ENCODE measurements at regions not wholly inside any gene's neighbourhood (a gene's known extent, or its start where the extent isn't known, plus 50 kb on each side); places are given as distances from the start of the nearest gene placed in this dataset.
A peak's percentile ranks its signal among the peaks of the same experiment; 100 is the strongest.

- no peak overlapping the region for H3K4me3 Mint-ChIP-seq
- no peaks in the 10 kb centered on the region for H3K27me3 Mint-ChIP-seq
- no peak overlapping the region for H3K27ac Mint-ChIP-seq
- peaks cover 2% of the 10 kb centered on the region for H3K4me1 Mint-ChIP-seq
- H3K9me3 Mint-ChIP-seq, result peaks cover 8% of the 10 kb centered on the region
- no peaks in the 10 kb centered on the region for H3K36me3 Mint-ChIP-seq
These were observed 236.4 kb downstream of the CASP12 start for GRCh38 chr11:104661901-104662300.

- no peak overlapping the region for H3K27ac Mint-ChIP-seq
- peaks cover 4% of the 10 kb centered on the region for H3K4me1 Mint-ChIP-seq
- H3K9me3 Mint-ChIP-seq, result peaks cover 8% of the 10 kb centered on the region
- H3K4me3 Mint-ChIP-seq, result no peak overlapping the region
- no peaks in the 10 kb centered on the region for H3K27me3 Mint-ChIP-seq
- H3K36me3 Mint-ChIP-seq, result no peaks in the 10 kb centered on the region
These were observed 236.8 kb downstream of the CASP12 start for GRCh38 chr11:104661471-104661870.

DNA sequence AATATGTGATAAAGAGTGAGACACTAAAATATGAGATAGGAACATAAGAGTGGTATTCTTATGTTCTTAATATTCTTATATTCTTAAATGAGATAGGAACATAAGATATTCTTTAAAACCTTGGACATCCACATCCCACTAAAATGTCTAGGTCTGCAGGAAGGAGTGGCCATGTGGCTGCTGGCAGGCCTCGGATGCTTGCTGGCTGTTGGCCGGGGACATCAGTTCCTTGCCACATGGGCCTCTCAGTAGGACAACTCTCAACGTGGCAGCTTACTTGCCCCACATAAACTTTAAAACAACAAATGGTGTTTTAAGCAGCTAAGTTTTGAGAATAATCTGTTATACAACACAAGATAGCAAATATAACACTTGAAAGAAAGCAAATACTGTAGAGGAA, 240.1 kb downstream of the CASP12 start:
- H3K4me3 Mint-ChIP-seq, result no peak overlapping the region
- H3K4me1 Mint-ChIP-seq, result peaks cover 5% of the 10 kb centered on the region
- no peaks in the 10 kb centered on the region for H3K27me3 Mint-ChIP-seq
- H3K27ac Mint-ChIP-seq, result no peak overlapping the region
- H3K9me3 Mint-ChIP-seq, result peaks cover 8% of the 10 kb centered on the region
- no peaks in the 10 kb centered on the region for H3K36me3 Mint-ChIP-seq

- Mint-ChIP-seq H3K4me1 (peaks cover 10% of the 10 kb centered on the region), H3K4me3 (no peak overlapping the region), H3K36me3 (no peaks in the 10 kb centered on the region), H3K27ac (no peak overlapping the region), H3K27me3 (no peaks in the 10 kb centered on the region), H3K9me3 (peaks cover 8% of the 10 kb centered on the region)
These were observed 241.2 kb downstream of the CASP12 start for GRCh38 chr11:104657083-104657482.

DNA sequence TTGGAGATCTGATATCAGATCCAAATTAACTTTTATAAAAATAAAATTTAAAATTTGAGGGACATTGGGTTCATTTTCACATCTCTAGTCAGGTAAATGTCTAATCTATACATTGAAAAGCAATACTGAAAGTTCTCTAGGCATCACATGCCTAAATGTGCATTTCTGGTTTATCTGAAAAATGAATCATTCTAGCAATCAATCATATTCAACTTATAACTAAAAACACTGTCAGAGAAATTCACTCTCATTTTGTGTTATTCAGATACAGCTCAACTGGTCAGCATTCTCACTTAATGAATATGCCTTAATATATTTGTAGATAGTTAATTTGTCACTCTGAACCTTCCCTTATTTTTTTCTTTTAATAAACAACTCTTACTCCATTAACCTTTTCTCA, 243.2 kb downstream of the CASP12 start:
- H3K27ac Mint-ChIP-seq, result no peak overlapping the region
- H3K27me3 Mint-ChIP-seq, result no peaks in the 10 kb centered on the region
- H3K36me3 Mint-ChIP-seq, result no peaks in the 10 kb centered on the region
- H3K9me3 Mint-ChIP-seq, result peaks cover 6% of the 10 kb centered on the region
- peaks cover 10% of the 10 kb centered on the region for H3K4me1 Mint-ChIP-seq
- H3K4me3 Mint-ChIP-seq, result no peak overlapping the region

GRCh38 chr11:104654181-104654813, 244.0 kb downstream of the CASP12 start:
- H3K4me3 Mint-ChIP-seq, result no peak overlapping the region
- no peaks in the 10 kb centered on the region for H3K27me3 Mint-ChIP-seq
- peaks cover 5% of the 10 kb centered on the region for H3K9me3 Mint-ChIP-seq
- H3K27ac Mint-ChIP-seq, result no peak overlapping the region
- no peaks in the 10 kb centered on the region for H3K36me3 Mint-ChIP-seq
- H3K4me1 Mint-ChIP-seq, result peaks cover 10% of the 10 kb centered on the region

GRCh38 chr11:104653407-104653806, 244.9 kb downstream of the CASP12 start:
- peaks cover 5% of the 10 kb centered on the region for H3K9me3 Mint-ChIP-seq
- no peak overlapping the region for H3K4me3 Mint-ChIP-seq
- no peaks in the 10 kb centered on the region for H3K27me3 Mint-ChIP-seq
- H3K27ac Mint-ChIP-seq, result no peak overlapping the region
- peaks cover 13% of the 10 kb centered on the region for H3K4me1 Mint-ChIP-seq
- H3K36me3 Mint-ChIP-seq, result no peaks in the 10 kb centered on the region

DNA sequence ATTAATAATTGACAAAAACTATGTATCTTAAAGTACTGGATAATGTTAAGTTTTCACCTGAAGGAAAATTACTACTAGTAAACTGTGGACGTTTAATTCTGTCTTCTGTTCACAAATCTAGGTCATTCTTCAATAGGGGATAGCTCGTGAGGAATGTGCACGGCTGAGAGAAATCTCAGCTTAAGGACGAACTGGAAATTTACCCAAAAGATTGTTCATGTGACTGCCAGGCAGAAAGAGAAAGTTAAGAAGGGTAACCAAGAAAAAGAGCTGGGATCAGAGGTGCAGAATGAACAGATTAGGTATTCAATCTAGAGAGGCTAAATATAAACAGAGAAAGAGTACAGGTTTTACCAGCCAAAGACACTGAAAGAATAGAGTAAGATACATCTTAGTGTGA, 245.3 kb downstream of the CASP12 start:
- Mint-ChIP-seq H3K4me1 (peaks cover 13% of the 10 kb centered on the region), H3K4me3 (no peak overlapping the region), H3K36me3 (no peaks in the 10 kb centered on the region), H3K27me3 (no peaks in the 10 kb centered on the region), H3K9me3 (peaks cover 5% of the 10 kb centered on the region), H3K27ac (no peak overlapping the region)

DNA sequence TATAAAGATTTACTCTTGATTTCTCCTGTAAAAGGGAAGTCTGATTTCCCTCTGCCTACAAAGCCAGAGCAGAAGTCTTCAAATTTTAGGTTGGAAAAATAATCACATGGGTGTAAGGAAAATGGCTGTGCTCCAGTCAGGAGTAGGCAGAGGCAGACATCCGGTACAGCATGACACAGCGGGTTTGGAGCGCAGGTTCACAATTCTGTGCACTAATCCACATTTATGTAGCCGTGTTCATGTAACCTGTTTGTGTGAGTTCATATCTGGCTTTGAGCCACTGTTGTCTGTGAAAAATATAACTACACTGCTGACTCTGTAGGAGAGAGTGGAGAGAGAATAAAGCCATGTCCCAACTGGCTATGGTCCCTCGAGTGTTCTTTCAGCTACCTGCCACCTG, 248.0 kb downstream of the CASP12 start:
- Mint-ChIP-seq H3K9me3 (peaks cover 5% of the 10 kb centered on the region), H3K4me1 (peaks cover 13% of the 10 kb centered on the region), H3K36me3 (no peaks in the 10 kb centered on the region), H3K4me3 (no peak overlapping the region), H3K27me3 (no peaks in the 10 kb centered on the region), H3K27ac (no peak overlapping the region)

DNA sequence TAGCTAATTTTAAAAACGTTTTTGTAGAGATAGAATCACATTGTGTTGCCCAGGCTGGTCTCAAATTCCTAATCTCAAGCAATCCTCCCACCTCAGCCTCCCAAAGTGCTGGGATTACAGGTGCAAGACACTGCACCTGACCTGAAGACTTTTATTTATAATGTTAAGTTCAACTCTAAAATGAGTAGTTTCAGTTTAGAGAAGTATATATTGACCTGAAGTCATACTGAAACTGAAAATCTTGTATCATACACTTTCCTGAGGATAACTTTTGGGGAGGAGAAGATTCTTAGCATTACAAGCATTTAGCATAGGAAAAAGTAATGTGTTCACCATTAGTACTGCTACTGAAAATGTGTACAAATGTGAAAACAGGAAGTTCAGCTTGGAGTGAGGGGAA, 249.3 kb downstream of the CASP12 start:
- Mint-ChIP-seq H3K4me3 (no peak overlapping the region), H3K27me3 (no peaks in the 10 kb centered on the region), H3K9me3 (peaks cover 5% of the 10 kb centered on the region), H3K27ac (no peak overlapping the region), H3K36me3 (no peaks in the 10 kb centered on the region), H3K4me1 (peaks cover 13% of the 10 kb centered on the region)

- H3K4me3 Mint-ChIP-seq, result no peak overlapping the region
These were observed 252.7 kb downstream of the CASP12 start for GRCh38 chr11:104645261-104646222.

DNA sequence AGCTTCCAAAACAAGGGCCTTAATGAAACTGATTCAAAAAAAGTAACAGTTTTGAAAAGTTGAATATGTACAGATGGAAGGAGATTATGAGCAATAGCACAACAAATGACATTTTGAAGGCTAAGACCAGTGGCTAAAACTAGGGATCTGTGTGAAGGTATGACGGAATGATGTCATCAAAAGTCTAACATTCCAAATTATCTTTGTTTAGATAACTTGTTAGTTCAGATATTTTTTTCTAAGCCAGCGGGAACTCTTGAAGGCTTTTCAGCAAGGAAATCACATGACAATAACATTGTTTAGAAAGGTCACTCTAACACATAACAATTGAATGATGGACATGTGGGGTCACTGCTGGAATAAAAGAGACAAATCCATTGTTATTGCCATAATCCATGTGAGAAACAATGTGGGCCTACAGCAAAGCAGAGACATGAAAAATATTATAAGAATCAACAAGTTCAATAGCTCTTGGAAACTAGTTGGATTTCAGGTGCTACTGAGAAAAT, 260.5 kb downstream of the CASP12 start:
- Mint-ChIP-seq H3K36me3 (no peaks in the 10 kb centered on the region), H3K9me3 (peaks cover 4% of the 10 kb centered on the region), H3K27me3 (no peaks in the 10 kb centered on the region), H3K4me1 (no peaks in the 10 kb centered on the region), H3K4me3 (no peak overlapping the region), H3K27ac (no peak overlapping the region)

More at GRCh38 chr11:104645261-104646222, 252.7 kb downstream of the CASP12 start:
- Mint-ChIP-seq H3K9me3 (peaks cover 9% of the 10 kb centered on the region), H3K36me3 (no peaks in the 10 kb centered on the region), H3K27ac (no peak overlapping the region), H3K4me1 (peaks cover 8% of the 10 kb centered on the region), H3K27me3 (no peaks in the 10 kb centered on the region)

GRCh38 chr11:104633226-104633625, 265.0 kb downstream of the CASP12 start:
- Mint-ChIP-seq H3K9me3 (no peaks in the 10 kb centered on the region), H3K27me3 (no peaks in the 10 kb centered on the region), H3K27ac (no peak overlapping the region), H3K4me1 (no peaks in the 10 kb centered on the region), H3K4me3 (no peak overlapping the region), H3K36me3 (peaks cover 2% of the 10 kb centered on the region)

DNA sequence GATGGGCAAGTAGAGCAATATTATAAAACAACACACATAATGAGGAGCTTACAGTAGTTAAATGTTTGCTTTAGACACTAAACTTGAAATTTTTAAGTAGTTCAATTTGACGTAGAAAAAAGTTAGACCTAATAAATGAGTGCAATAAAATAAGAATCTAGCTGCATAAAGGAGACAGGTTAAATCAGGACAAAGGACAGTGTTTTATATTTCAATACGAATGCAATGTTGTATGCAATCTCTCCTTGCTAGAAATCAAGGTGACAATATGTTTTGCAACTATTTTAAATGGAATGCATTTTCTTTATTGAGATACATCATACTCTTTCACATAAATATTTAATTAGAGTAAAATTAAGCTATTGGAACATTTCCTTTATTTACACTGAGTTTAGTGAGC, 267.9 kb downstream of the CASP12 start:
- H3K36me3 Mint-ChIP-seq, result peaks cover 2% of the 10 kb centered on the region
- no peaks in the 10 kb centered on the region for H3K4me1 Mint-ChIP-seq
- no peak overlapping the region for H3K4me3 Mint-ChIP-seq
- H3K9me3 Mint-ChIP-seq, result no peaks in the 10 kb centered on the region
- H3K27ac Mint-ChIP-seq, result no peak overlapping the region
- no peaks in the 10 kb centered on the region for H3K27me3 Mint-ChIP-seq

DNA sequence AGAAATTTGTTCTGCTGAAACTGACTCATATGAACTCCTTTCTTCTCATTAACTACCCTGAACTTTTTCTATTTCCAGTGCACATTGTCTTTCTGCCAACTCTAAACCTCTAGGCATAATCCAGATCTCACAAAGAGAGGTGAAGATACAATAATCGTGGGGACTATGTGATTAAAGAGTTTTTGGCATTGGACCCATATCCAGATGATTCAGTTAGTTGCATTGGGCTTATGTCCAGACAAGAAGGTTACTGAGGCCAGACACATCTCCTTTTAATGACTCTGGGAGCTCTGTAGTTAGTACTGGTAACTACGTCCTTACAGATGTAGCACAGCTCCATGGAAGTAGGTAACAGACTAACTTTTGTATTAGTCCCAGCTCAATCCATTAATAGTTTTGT, 273.0 kb downstream of the CASP12 start:
- peaks cover 11% of the 10 kb centered on the region for H3K4me1 Mint-ChIP-seq
- H3K9me3 Mint-ChIP-seq, result no peaks in the 10 kb centered on the region
- no peak overlapping the region for H3K4me3 Mint-ChIP-seq
- no peak overlapping the region for H3K27ac Mint-ChIP-seq
- no peaks in the 10 kb centered on the region for H3K27me3 Mint-ChIP-seq
- no peaks in the 10 kb centered on the region for H3K36me3 Mint-ChIP-seq

- no peaks in the 10 kb centered on the region for H3K36me3 Mint-ChIP-seq
- H3K27me3 Mint-ChIP-seq, result no peaks in the 10 kb centered on the region
- H3K9me3 Mint-ChIP-seq, result no peaks in the 10 kb centered on the region
- H3K27ac Mint-ChIP-seq, result peak overlapping the region; percentile 12
- H3K4me1 Mint-ChIP-seq, result peaks cover 11% of the 10 kb centered on the region
- H3K4me3 Mint-ChIP-seq, result no peak overlapping the region
These were observed 274.2 kb downstream of the CASP12 start for GRCh38 chr11:104624021-104624420.
